Astrocyte (in vitro differentiated cells and primary cell): ENCODE measurements at regions not wholly inside any gene's neighbourhood (a gene's known extent, or its start where the extent isn't known, plus 50 kb on each side); places are given as distances from the start of the nearest gene placed in this dataset.

Source experiments
- DNase-seq: peaks from one replicate; pipeline ENCODE4 v3.0.0-alpha.2; 2010; ENCODE audit warnings: low read depth
- FAIRE-seq: peaks from 2 replicates; lab custom pipeline; 2011; peaks lifted over from hg19 to GRCh38; lab: Jason Lieb, UNC
- H2AFZ ChIP-seq: 2 replicates; pipeline ENCODE4 v1.6.0; 2012; ENCODE audit warnings: low read depth, low read length, inconsistent platforms
- H3K27ac ChIP-seq: 2 replicates; pipeline ENCODE4 v1.5.1; 2011; ENCODE audit warnings: low read depth, low read length, inconsistent platforms
- H3K27me3 ChIP-seq: 2 replicates; pipeline ENCODE4 v1.6.0; 2011; ENCODE audit warnings: low read length, inconsistent platforms; ENCODE audit not compliant: insufficient read depth
- H3K36me3 ChIP-seq: 2 replicates; pipeline ENCODE4 v1.5.1; 2011; ENCODE audit warnings: low read length, inconsistent platforms; ENCODE audit not compliant: insufficient read depth
- H3K4me1 ChIP-seq: 2 replicates; pipeline ENCODE4 v1.5.1; 2011; ENCODE audit warnings: low read length, inconsistent platforms; ENCODE audit not compliant: insufficient read depth
- H3K4me2 ChIP-seq: 2 replicates; pipeline ENCODE4 v1.6.0; 2012; ENCODE audit warnings: low read length, inconsistent platforms
- H3K4me3 ChIP-seq: 2 replicates; pipeline ENCODE4 v1.5.1; 2011; ENCODE audit warnings: low read depth, mild to moderate bottlenecking, low read length, inconsistent platforms; ENCODE audit not compliant: insufficient read depth
- H3K79me2 ChIP-seq: 2 replicates; pipeline ENCODE4 v1.6.0; 2012; ENCODE audit warnings: mild to moderate bottlenecking, low read length, inconsistent platforms; ENCODE audit not compliant: insufficient read depth
- H3K9ac ChIP-seq: 2 replicates; pipeline ENCODE4 v1.6.0; 2012; ENCODE audit warnings: mild to moderate bottlenecking, low read length, inconsistent platforms
- H3K9me3 ChIP-seq: 2 replicates; pipeline ENCODE4 v1.5.1; 2012; ENCODE audit warnings: low read depth, mild to moderate bottlenecking, low read length, inconsistent platforms; ENCODE audit not compliant: insufficient read depth
- H4K20me1 ChIP-seq: 2 replicates; pipeline ENCODE4 v1.6.0; 2012; ENCODE audit warnings: low read length, inconsistent platforms; ENCODE audit not compliant: insufficient read depth
- H3K27ac Mint-ChIP-seq: one replicate; pipeline ENCODE4 v1.8.0; 2021; ENCODE audit warnings: mild to moderate bottlenecking, mixed read lengths; ENCODE audit not compliant: unreplicated experiment
- H3K27me3 Mint-ChIP-seq: one replicate; pipeline ENCODE4 v1.8.0; 2021; ENCODE audit warnings: low read depth, mixed read lengths; ENCODE audit not compliant: unreplicated experiment
- H3K36me3 Mint-ChIP-seq: one replicate; pipeline ENCODE4 v1.8.0; 2021; ENCODE audit warnings: low read depth, mixed read lengths; ENCODE audit not compliant: unreplicated experiment
- H3K4me1 Mint-ChIP-seq: one replicate; pipeline ENCODE4 v1.8.0; 2021; ENCODE audit warnings: low read depth, mixed read lengths; ENCODE audit not compliant: unreplicated experiment
- H3K4me3 Mint-ChIP-seq: one replicate; pipeline ENCODE4 v1.8.0; 2021; ENCODE audit warnings: mild to moderate bottlenecking, moderate library complexity, mixed read lengths; ENCODE audit not compliant: unreplicated experiment
- H3K9me3 Mint-ChIP-seq: one replicate; pipeline ENCODE4 v1.8.0; 2021; ENCODE audit warnings: mild to moderate bottlenecking, mixed read lengths; ENCODE audit not compliant: unreplicated experiment
- EZH2 ChIP-seq: IDR thresholded peaks from 2 replicates; pipeline ENCODE4 v1.6.1; 2012; ENCODE audit warnings: mild to moderate bottlenecking, low read length, inconsistent platforms; ENCODE audit not compliant: insufficient read depth
- TF ChIP-seq, protein P1 (sequence below): IDR thresholded peaks from 2 replicates; pipeline ENCODE4 v1.5.1; 2011; ENCODE audit warnings: low read depth, mild to moderate bottlenecking, inconsistent platforms, low read length, moderate library complexity; ENCODE audit not compliant: insufficient read depth

DNA sequence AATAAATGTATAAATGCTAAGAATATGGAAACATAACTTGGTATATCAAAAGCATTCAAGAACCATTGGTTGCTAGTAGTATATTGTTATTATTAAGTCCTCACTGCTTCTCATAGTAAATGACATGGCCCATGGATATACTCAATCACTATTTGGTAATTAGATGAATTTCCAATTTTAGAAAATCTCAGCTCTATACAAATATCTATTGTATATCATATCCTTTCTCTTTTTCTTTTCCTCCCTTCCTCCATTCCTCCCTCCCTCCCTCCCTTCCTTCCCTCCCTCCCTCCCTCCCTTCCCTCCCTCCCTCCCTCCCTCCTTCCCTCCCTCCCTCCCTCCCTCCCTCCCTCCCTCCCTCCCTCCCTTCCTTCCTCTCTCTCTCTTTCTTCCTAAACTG, 514.4 kb upstream of the LCORL start:
- peaks cover 3% of the 10 kb centered on the region for H3K9me3 ChIP-seq
- H3K27me3 ChIP-seq: no peaks in the 10 kb centered on the region
- no peak overlapping the region for H3K27ac Mint-ChIP-seq
- no peak overlapping the region for H3K9ac ChIP-seq
- no peak overlapping the region for H3K4me2 ChIP-seq
- no peaks in the 10 kb centered on the region for H3K79me2 ChIP-seq
- H3K36me3 Mint-ChIP-seq: no peaks in the 10 kb centered on the region
- H3K4me1 Mint-ChIP-seq: no peaks in the 10 kb centered on the region
- H3K36me3 ChIP-seq: no peaks in the 10 kb centered on the region
- H3K9me3 Mint-ChIP-seq: peaks cover 4% of the 10 kb centered on the region
- no peaks in the 10 kb centered on the region for H3K27me3 Mint-ChIP-seq
- FAIRE-seq (no peak), DNase-seq (no peak)
- TF ChIP-seq, protein P1, sequence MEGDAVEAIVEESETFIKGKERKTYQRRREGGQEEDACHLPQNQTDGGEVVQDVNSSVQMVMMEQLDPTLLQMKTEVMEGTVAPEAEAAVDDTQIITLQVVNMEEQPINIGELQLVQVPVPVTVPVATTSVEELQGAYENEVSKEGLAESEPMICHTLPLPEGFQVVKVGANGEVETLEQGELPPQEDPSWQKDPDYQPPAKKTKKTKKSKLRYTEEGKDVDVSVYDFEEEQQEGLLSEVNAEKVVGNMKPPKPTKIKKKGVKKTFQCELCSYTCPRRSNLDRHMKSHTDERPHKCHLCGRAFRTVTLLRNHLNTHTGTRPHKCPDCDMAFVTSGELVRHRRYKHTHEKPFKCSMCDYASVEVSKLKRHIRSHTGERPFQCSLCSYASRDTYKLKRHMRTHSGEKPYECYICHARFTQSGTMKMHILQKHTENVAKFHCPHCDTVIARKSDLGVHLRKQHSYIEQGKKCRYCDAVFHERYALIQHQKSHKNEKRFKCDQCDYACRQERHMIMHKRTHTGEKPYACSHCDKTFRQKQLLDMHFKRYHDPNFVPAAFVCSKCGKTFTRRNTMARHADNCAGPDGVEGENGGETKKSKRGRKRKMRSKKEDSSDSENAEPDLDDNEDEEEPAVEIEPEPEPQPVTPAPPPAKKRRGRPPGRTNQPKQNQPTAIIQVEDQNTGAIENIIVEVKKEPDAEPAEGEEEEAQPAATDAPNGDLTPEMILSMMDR: no peak
- TF ChIP-seq EZH2: no peak
- no peaks in the 10 kb centered on the region for H3K4me1 ChIP-seq
- no peak overlapping the region for H2AFZ ChIP-seq
- no peak overlapping the region for H3K27ac ChIP-seq
- H4K20me1 ChIP-seq: no peaks in the 10 kb centered on the region
- H3K4me3 ChIP-seq: no peak overlapping the region
- H3K4me3 Mint-ChIP-seq: no peak overlapping the region

GRCh38 chr4:18533262-18533775, 511.8 kb upstream of the LCORL start:
- Histone ChIP-seq H4K20me1 (no peaks in the 10 kb centered on the region), H3K27me3 (no peaks in the 10 kb centered on the region), H3K4me3 (no peak overlapping the region), H3K4me1 (no peaks in the 10 kb centered on the region), H3K9me3 (peaks cover 3% of the 10 kb centered on the region), H3K79me2 (no peaks in the 10 kb centered on the region), H3K9ac (no peak overlapping the region), H3K27ac (no peak overlapping the region), H2AFZ (no peak overlapping the region), H3K4me2 (no peak overlapping the region), H3K36me3 (no peaks in the 10 kb centered on the region)
- H3K36me3 Mint-ChIP-seq: no peaks in the 10 kb centered on the region
- no peaks in the 10 kb centered on the region for H3K27me3 Mint-ChIP-seq
- TF ChIP-seq, protein P1: no peak
- TF ChIP-seq EZH2: no peak
- no peak for DNase-seq
- H3K4me1 Mint-ChIP-seq: no peaks in the 10 kb centered on the region
- H3K4me3 Mint-ChIP-seq: no peak overlapping the region
- no peak overlapping the region for H3K27ac Mint-ChIP-seq
- peaks cover 4% of the 10 kb centered on the region for H3K9me3 Mint-ChIP-seq
- FAIRE-seq: no peak

DNA sequence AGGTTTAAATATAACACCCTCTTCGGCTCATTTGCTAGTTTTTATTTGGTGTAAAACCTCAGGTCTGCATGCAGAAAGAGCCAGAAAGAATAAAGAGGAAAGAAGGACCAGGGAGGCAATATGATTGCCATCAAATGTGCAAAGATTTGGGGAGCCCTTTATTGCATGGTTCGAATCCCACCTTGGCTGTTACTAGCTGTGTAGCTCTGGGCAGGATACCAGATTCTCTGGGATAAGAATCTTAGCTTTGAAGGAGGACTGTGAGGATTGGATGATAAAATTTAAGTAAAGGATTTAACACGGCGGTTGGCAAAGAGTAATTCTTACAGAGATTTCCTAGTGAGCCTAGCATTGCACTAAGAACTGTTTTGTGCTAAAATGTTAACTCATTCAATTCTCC, 510.2 kb upstream of the LCORL start:
- Histone ChIP-seq H3K4me2 (no peak overlapping the region), H3K36me3 (no peaks in the 10 kb centered on the region), H3K27ac (no peak overlapping the region), H3K4me1 (no peaks in the 10 kb centered on the region), H3K9me3 (peaks cover 3% of the 10 kb centered on the region), H3K9ac (no peak overlapping the region), H3K4me3 (no peak overlapping the region), H2AFZ (no peak overlapping the region), H4K20me1 (no peaks in the 10 kb centered on the region), H3K79me2 (no peaks in the 10 kb centered on the region), H3K27me3 (no peaks in the 10 kb centered on the region)
- TF ChIP-seq EZH2: no peak
- TF ChIP-seq, protein P1: no peak
- no peak overlapping the region for H3K27ac Mint-ChIP-seq
- H3K4me1 Mint-ChIP-seq: no peaks in the 10 kb centered on the region
- no peak for DNase-seq
- H3K36me3 Mint-ChIP-seq: no peaks in the 10 kb centered on the region
- H3K9me3 Mint-ChIP-seq: peaks cover 4% of the 10 kb centered on the region
- FAIRE-seq: no peak
- no peaks in the 10 kb centered on the region for H3K27me3 Mint-ChIP-seq
- no peak overlapping the region for H3K4me3 Mint-ChIP-seq
